ENCODE measurements at regions not wholly inside any gene's neighbourhood (a gene's known extent, or its start where the extent isn't known, plus 50 kb on each side); places are given as distances from the start of the nearest gene placed in this dataset.
A peak's percentile ranks its signal among the peaks of the same experiment; 100 is the strongest.
"Not testable (repeated sequence)": the region's sequence is repeated elsewhere in the genome, so short reads cannot be mapped to it uniquely, and the experiment has no call there.

- no peak for DNase-seq
These were observed 164.1 kb upstream of the KCNQ5 start for GRCh38 chr6:72457738-72458137.

GRCh38 chr6:72458521-72458920 is 163.3 kb upstream of the KCNQ5 start:
- DNase-seq: no peak

- no peak for DNase-seq
These were observed 160.7 kb upstream of the KCNQ5 start for GRCh38 chr6:72461144-72461543.

GRCh38 chr6:72464246-72464645 is 157.6 kb upstream of the KCNQ5 start:
- no peak for DNase-seq

GRCh38 chr6:72464791-72465691 is 156.8 kb upstream of the KCNQ5 start:
- DNase-seq: no peak

- no peak for DNase-seq
These were observed 155.4 kb upstream of the KCNQ5 start for GRCh38 chr6:72466471-72466870.

- no peak for DNase-seq
These were observed 154.8 kb upstream of the KCNQ5 start for GRCh38 chr6:72466971-72467566.

- not testable (repeated sequence) for DNase-seq
These were observed 152.4 kb upstream of the KCNQ5 start for GRCh38 chr6:72469406-72469983.

- no peak for DNase-seq
These were observed 145.8 kb upstream of the KCNQ5 start for GRCh38 chr6:72476051-72476450.

- DNase-seq: no peak
These were observed 145.2 kb upstream of the KCNQ5 start for GRCh38 chr6:72476646-72477045.

GRCh38 chr6:72495441-72495840 is 126.4 kb upstream of the KCNQ5 start:
- no peak for DNase-seq

GRCh38 chr6:72497186-72497585 is 124.7 kb upstream of the KCNQ5 start:
- DNase-seq: no peak

- DNase-seq: no peak
These were observed 121.2 kb upstream of the KCNQ5 start for GRCh38 chr6:72500669-72501068.

GRCh38 chr6:72504406-72504805 is 117.5 kb upstream of the KCNQ5 start:
- DNase-seq: no peak

- DNase-seq: no peak
These were observed 116.4 kb upstream of the KCNQ5 start for GRCh38 chr6:72505446-72505845.

GRCh38 chr6:72519871-72520270 is 102.0 kb upstream of the KCNQ5 start:
- DNase-seq: no peak

GRCh38 chr6:72521684-72522083 is 100.2 kb upstream of the KCNQ5 start:
- no peak for DNase-seq

- DNase-seq: peak; percentile 15
These were observed 99.1 kb upstream of the KCNQ5 start for GRCh38 chr6:72522735-72523141.

GRCh38 chr6:72524011-72524645 is 97.7 kb upstream of the KCNQ5 start:
- no peak for DNase-seq

GRCh38 chr6:72525821-72526510 is 95.9 kb upstream of the KCNQ5 start:
- DNase-seq: no peak

- DNase-seq: no peak
These were observed 91.7 kb upstream of the KCNQ5 start for GRCh38 chr6:72530152-72530551.

GRCh38 chr6:72530750-72531149 is 91.1 kb upstream of the KCNQ5 start:
- no peak for DNase-seq

- DNase-seq: no peak
These were observed 88.3 kb upstream of the KCNQ5 start for GRCh38 chr6:72533606-72534005.

Measured in stimulated activated CD4-positive, alpha-beta T cell treated with anti-CD3 and anti-CD28 coated beads, Interleukin-4, amount 100 ng/mL, for 1 hour (primary cell).